GM18867 (cell line): ENCODE measurements at regions not wholly inside any gene's neighbourhood (a gene's known extent, or its start where the extent isn't known, plus 50 kb on each side); places are given as distances from the start of the nearest gene placed in this dataset.
"Not testable (repeated sequence)": the region's sequence is repeated elsewhere in the genome, so short reads cannot be mapped to it uniquely, and the experiment has no call there.

Source experiments
- ATAC-seq: cut with Tn5 transposase; IDR thresholded peaks from one replicate; pipeline ENCODE4 v1.9.1; 2021; ENCODE audit warnings: mild to moderate bottlenecking, moderate library complexity; ENCODE audit not compliant: unreplicated experiment

DNA sequence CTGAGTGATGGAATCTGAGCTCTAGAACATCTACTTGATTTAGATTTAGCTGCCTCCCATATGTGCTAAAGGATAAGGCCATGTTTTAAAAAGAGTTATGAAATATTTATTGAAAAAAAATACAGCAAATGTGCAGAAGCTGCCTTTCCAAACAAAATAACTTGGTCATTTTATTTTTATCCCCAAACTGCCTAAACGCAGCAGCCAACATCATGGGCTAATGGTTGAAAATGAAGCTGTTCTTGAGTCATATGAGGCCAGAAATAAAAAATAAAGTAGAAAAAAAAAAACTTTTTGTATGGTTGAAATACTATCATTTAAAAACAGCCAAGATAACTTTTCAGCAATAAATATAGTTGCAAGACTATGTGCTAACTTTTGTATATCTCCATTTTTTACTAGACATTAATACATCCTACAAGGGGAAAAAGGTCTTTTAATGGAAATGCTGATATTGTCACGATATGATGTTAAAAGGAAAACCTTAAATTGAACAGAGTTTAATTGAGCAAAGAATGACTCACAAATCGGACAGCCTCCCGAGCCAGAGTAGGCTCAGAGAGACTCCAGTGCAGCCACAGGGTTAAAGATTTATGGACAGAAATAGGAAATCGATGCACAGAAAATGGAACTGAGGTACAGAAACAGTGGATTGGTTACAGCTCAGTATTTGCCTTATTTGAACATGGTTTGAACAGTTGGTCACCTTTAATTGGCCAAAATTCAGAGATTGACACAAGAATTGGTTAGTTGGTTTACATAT lies 305.8 kb downstream of the MDFIC start:
- ATAC-seq = no peak

DNA sequence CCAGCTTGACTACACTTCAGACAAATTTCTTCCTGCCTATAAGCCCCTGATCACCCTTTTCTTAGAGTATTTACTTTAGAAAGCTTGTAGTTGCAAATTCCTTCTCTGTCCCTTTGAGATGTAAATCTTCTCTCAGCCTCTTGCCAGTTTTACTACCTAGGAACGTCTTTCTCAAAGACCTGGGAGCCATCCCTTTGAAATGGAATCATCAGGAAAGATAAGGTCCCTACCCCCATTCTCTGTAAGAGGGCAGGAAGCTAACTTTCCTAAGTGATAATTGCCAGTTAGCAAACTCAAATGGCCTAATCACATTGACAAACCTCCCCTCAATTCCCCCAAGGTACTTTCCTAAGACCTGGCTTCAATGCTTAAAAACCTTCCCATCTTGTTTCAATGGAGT lies 304.5 kb downstream of the MDFIC start:
- ATAC-seq = no peak

DNA sequence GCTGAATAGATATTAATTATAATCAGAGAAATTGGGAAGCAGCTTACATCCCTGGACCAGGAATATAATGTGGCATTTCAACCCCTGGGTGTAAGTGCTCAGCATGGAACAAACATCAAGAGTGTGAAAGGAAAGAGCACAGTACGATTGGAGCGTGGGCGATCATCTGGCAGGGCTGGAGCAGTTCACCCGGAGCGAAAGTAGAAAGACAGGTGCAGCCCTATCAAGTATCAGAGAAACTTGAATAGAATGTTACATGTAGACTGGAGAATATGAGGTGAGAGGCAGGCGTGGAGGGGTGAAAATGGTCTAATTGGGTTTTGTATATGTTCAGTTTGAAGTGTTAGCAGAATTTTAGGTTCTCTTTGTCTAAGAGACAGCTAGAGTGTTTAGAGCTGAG lies 303.0 kb downstream of the MDFIC start:
- ATAC-seq = no peak

DNA sequence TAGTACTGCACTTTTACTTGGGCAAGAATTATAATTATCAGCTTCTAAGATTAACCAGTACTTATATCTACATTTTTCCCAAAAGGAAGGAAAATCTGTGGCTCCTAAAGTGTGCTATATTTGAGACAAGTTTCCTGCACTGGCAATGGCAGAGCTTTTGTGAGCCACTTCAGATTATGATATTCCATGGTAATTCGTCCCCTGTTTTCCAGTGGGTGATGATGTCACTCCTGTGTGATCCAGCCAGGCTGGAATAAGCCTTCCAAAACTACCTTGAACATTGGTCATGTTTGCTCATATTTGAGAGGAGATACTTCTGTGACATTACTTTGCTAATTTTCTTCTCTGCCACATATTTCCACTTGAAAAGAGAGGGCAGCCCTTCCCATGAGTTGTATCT lies 302.1 kb downstream of the MDFIC start:
- ATAC-seq = no peak

DNA sequence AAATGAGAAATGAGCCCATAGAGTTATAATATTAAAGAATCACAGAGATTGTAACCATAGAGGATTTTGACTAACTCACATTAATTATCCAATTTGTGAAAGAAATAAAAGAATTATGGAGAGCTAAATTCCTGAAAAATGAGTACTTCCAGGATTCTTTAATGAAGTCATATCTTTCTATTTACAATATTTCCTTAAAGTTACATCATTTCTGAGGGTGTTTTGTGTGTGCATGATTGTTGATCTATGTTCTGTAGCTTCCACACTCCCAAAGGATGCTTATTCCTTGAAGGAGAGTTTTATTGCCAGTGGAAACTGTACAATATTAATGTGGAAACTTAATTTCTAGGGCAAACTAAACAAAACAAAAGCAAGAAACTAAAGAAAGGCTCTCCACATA lies 299.6 kb downstream of the MDFIC start:
- ATAC-seq = no peak

- no peak for ATAC-seq
Observed at GRCh38 chr7:115218076-115218475, 296.2 kb downstream of the MDFIC start.

GRCh38 chr7:115217373-115217772 lies 295.5 kb downstream of the MDFIC start:
- no peak for ATAC-seq

DNA sequence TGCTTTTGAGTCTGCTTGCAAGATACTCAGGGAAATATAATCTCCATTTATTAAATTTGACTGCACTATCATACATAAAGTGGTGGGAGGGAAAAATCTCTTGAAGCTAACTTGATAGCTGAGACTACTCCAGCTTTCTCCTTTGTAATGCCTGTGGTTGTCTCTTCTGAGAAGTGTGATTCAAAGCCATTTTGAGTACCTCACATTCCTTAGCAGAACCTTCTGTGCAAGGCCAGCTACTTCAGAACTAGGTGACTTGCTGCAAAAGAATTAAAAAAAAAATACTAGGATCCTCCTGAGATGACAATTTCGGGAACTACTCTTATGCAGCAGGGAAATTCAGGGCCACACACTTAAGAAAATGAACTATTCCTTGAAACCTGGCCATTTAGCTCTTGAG lies 294.8 kb downstream of the MDFIC start:
- no peak for ATAC-seq

DNA sequence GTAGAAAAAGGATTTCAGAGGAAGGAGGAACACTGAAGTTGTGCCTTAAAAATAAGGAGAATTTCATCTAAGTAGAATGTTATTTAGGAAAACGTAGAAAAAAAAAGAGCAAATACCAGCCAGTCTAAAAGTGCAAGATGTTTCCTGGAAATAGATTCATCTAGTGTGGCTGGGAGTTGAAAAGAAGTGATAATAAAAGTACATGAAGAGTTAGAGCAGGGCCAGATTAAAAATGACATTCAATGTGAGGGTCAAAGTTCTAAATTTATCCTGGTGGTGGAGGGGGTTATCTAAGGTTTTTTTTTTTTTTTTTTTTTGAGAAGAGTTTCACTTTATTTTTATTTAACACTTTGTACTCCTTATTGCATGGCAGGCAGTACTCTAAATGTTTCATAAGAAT lies 289.3 kb downstream of the MDFIC start:
- ATAC-seq = no peak

DNA sequence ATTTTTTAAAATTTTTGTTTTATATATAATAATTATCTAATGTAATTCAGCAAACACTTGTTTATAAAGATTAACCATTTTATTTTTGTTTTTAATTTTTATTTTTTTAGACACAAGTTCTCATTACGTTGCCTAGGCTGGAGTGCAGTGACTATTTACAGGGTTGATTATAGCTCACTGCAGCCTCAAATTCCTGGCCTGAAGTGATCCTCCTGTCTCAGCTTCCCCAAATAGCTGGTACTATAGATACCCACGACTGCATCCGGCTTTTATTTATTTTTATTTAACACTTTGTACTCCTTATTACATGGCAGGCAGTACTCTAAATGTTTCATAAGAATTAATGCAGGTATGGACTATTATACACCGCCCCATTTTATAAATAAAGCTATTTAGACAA lies 288.7 kb downstream of the MDFIC start:
- ATAC-seq = no peak

- no peak for ATAC-seq
Observed at GRCh38 chr7:115208710-115209560, 287.0 kb downstream of the MDFIC start.

DNA sequence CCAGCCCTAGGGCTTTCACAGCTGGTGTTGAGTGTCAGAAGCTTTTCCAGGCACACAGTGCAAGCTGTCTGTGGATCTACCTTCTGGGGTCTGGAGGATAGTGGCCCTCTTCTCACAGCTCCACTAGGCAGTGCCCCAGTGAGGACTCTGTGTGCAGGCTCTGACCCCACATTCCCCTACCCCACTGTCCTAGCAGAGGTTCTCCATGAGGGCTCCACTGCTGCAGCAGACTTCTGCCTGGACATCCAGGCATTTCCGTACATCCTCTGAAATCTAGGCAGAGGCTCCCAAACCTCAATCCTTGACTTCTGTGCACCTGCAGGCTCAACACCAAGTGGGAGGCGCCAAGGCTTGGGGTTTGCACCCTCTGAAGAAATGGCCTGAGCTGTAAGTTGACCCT lies 284.5 kb downstream of the MDFIC start:
- not testable (repeated sequence) for ATAC-seq

GRCh38 chr7:115198143-115198542 lies 276.2 kb downstream of the MDFIC start:
- no peak for ATAC-seq

- no peak for ATAC-seq
Observed at GRCh38 chr7:115195208-115195607, 273.3 kb downstream of the MDFIC start.

DNA sequence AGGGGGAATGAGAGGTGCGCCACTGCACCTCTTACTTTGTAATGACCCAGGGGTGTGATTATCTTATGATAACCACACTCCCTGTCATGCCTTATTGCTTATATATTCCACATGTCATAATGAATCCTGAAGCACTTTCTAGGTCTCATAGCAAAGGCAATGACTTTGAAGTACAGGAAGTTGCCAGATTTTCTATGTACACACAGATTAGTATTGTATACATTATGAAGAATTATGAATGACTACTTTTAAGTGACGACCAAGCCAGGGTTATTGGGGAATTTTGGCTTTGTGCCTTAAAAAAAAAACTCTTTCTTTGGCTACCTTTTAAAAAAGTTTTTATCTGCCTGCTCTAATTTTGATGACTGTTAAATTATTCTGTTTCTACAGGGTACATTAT lies 269.6 kb downstream of the MDFIC start:
- ATAC-seq = no peak

DNA sequence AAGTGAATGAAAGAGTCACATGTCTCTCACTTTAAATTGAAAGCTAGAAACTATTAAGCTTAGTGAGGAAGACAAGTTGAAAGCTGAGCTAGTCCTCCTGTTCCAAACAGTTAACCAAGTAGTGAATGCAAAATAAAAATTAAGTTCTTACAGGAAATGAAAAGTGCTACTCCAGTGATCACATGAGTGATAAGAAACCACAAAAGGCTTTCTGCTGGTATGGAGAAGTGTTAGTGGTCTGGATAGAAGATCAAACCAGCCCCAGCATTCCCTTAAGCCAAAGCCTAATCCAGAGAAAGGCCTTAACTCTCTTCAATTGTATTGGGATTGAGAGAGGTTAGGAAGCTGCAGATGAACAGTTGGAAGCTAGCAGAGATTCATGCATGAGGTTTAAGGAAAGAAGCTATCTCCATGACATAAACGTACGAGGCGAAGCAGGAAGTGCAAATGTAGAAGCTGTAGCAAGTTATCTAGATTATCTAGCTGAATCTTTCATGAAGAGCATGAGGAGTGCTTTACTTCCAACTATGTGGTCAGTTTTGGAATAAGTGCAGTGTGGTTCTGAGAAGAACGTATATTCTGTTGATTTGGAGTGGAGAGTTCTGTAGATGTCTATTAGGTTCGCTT lies 261.6 kb downstream of the MDFIC start:
- no peak for ATAC-seq

- no peak for ATAC-seq
Observed at GRCh38 chr7:115178835-115179234, 256.9 kb downstream of the MDFIC start.

- ATAC-seq = no peak
Observed at GRCh38 chr7:115177823-115178222, 255.9 kb downstream of the MDFIC start.

GRCh38 chr7:115177103-115177502 lies 255.2 kb downstream of the MDFIC start:
- no peak for ATAC-seq

DNA sequence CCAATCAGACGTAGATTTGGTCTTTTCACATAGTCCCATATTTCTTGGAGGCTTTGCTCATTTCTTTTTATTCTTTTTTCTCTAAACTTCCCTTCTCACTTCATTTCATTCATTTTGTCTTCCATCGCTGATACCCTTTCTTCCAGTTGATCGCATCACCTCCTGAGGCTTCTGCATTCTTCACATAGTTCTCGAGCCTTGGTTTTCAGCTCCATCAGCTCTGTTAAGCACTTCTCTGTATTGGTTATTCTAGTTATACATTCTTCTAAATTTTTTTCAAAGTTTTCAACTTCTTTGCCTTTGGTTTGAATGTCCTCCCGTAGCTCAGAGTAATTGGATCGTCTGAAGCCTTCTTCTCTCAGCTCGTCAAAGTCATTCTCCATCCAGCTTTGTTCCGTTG lies 250.5 kb downstream of the MDFIC start:
- not testable (repeated sequence) for ATAC-seq

- no peak for ATAC-seq
Observed at GRCh38 chr7:115153769-115154477, 232.0 kb downstream of the MDFIC start.
